ENCODE measurements at regions not wholly inside any gene's neighbourhood (a gene's known extent, or its start where the extent isn't known, plus 50 kb on each side); places are given as distances from the start of the nearest gene placed in this dataset.

GRCh38 chrX:113802837-113803236, 781.0 kb upstream of the HTR2C start:
- TF ChIP-seq CTCF (IDR thresholded peaks at IDR 0.05) (no peak), POLR2AphosphoS5 (IDR thresholded peaks at IDR 0.05) (no peak), POLR2A (IDR thresholded peaks at IDR 0.05) (no peak)

All from gastroesophageal sphincter (tissue), 3 donors.